Stimulated activated CD4-positive, alpha-beta T cell treated with anti-CD3 and anti-CD28 coated beads, Interleukin-4, amount 100 ng/mL, for 4 hours (primary cell): ENCODE measurements at regions not wholly inside any gene's neighbourhood (a gene's known extent, or its start where the extent isn't known, plus 50 kb on each side); places are given as distances from the start of the nearest gene placed in this dataset.
"Not testable (repeated sequence)": the region's sequence is repeated elsewhere in the genome, so short reads cannot be mapped to it uniquely, and the experiment has no call there.

Experiments used
- DNase-seq, 2 experiments: peaks; one replicate each; pipeline ENCODE4 v3.0.0-alpha.2; 2020

DNA sequence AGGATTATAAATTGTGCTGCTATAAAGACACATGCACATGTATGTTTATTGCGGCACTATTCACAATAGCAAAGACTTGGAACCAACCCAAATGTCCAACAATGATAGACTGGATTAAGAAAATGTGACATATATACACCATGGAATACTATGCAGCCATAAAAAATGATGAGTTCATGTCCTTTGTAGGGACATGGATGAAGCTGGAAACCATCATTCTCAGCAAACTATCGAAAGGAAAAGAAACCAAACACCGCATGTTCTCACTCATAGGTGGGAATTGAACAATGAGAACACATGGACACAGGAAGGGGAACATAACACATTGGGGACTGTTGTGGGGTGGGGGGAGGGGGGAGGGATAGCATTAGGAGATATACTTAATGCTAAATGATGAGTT, 67.8 kb upstream of the ETV3 start:
- not testable (repeated sequence) for DNase-seq

DNA sequence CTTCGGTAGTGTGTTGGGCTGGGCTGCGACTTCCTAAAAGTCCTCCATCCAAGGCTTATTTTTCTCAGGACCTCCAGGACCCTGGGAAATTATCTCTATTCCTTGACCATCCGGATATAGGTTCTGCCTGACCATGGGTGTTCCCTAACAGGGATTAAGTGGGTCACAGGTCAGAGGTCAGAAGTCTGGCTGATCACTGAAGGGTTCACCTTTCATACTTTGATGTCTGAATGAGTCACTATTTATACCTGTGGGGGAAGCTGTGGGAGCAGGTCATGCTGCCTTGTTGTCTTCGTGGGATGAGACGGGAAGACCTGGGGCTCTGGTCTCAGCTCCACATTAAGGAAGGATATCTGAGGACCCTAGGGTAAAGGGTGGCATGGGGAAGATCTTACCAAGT, 65.0 kb upstream of the ETV3 start:
- DNase-seq: no peak

DNA sequence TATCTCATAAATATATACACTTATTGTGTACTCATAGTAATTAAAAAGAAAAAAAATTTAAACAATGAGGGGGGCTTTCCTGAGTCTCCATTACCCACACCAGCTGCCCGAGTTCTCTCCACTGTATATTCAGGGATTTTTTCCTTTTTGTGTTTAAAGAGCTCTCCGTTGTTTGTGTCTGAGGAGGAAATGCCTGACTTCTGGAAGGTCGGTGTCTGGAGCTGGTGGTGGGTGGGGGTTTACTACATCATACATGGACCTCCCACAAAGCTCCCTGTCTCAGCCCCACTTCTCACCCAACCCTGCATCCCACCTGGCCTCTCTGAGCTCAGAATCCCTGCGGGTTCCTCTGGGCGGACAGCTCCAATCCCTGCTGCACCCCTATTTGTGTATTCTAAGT, 64.1 kb upstream of the ETV3 start:
- no peak for DNase-seq

DNA sequence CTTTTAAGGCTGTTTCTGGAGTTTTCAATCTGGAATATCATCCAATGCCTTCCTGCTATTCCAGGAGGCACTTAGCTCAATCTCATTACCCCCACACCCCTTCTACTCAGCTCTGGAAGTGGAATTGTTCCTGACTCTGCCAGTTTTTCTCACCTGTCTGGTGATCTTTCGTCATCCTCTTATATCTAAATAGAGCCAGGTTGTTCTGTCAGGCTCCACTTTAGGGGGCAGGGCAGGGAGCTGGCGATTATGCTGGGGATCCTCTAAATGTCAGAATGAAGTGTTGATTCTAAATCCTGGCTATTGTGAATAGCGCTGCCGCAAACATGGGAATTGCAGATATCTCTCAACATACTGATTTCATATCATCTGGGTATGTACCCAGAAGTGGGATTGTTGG, 63.6 kb upstream of the ETV3 start:
- DNase-seq: no peak

DNA sequence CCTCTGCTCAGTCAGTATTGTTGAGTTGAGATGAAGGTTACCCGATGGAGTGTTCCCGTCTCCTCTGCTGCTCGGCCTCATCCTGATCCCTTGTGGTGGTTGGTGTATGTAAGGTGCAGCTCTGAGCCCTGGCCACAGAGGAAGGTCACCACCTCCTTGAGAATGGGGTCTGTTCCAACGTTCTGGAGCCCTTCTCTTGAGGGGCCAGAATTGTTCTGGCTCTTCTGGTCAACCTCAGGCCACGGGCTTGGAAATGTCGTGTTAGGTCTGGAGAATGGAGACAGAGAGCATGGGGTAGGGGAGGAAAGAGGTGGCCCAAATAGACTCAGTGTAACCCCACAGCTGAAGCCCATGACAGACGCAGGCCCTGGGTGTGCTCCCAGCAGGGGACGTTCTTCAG, 62.3 kb upstream of the ETV3 start:
- no peak for DNase-seq

DNA sequence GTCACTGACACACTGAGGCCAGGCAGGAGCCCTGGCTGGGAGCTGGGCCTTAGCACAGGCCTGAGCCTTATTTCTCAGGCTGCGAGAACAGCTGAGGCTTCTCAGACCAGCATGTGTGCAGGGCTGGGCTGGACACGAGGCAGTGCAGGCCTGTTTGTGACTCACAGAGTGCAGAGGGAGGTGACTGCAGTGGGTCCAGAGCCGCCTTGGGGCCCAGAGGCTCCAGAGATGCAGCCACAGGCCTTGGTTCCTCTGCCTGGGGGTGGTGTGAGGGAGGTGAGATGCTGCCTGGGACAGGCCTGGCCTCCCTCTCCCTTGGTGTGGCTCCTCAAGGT, 61.2 kb upstream of the ETV3 start:
- no peak for DNase-seq

DNA sequence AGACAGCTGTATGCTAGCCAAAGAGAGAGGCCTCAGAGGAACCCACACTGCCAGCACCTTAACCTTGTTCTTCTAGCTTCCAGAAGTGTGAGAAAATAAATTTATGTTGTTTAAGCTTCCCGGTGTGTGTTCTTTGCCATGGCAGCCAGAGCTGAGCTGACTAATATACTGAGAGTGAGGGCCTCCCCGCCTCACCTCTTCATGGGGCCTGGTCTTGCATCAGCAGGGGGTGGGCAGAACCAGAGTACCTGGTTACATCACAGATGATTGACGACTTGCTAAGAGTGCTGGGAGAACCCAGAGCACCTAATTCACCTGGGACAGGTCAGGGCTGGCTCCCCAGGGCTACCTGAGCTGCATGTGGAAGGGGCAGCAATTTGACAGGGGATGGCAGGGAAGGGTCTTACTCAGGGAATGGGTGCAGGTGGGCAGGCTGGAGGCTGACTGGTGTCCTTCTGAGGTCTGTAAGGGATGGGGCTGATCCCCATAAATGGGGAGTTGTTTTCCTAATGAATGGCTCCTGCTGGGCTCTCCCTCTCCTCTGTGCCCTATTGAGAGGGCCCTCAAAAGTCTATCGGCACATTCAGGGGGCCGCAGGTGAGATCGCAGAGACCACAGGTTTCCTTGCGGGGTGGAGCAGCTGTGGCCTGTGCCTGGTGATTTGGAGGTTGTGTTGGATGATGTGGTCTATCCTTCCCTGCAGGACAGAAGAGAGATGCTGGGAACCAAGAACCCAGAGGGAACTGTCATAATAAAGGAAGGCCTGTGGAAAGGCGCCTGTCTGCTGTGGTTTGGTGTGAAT, 60.6 kb upstream of the ETV3 start:
- DNase-seq: no peak

DNA sequence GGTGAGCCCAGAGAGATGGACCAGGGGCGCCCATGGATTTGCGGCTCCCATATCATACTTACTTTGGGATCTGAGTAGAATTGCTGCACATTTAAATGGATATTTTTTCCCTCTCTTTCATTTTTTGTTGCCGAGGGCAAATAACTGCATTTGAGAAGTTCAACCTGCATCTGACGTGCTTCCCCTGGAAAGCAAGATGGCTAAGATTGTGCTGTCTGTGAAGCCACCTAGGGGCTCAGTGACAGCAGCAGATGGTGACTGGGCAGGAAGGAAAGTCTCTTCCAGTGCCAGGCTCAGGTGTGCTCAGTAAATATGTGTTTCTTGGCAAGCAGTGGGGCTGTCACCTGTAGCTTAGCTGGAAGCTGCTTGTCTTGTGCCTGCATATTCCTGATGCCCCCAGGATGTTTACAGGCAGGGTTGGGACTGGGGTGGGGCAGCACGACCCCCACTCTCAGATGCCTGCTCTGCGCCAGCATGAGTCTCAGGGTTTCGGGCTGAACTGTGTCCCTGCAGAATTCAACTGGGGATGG, 59.8 kb upstream of the ETV3 start:
- DNase-seq: no peak

DNA sequence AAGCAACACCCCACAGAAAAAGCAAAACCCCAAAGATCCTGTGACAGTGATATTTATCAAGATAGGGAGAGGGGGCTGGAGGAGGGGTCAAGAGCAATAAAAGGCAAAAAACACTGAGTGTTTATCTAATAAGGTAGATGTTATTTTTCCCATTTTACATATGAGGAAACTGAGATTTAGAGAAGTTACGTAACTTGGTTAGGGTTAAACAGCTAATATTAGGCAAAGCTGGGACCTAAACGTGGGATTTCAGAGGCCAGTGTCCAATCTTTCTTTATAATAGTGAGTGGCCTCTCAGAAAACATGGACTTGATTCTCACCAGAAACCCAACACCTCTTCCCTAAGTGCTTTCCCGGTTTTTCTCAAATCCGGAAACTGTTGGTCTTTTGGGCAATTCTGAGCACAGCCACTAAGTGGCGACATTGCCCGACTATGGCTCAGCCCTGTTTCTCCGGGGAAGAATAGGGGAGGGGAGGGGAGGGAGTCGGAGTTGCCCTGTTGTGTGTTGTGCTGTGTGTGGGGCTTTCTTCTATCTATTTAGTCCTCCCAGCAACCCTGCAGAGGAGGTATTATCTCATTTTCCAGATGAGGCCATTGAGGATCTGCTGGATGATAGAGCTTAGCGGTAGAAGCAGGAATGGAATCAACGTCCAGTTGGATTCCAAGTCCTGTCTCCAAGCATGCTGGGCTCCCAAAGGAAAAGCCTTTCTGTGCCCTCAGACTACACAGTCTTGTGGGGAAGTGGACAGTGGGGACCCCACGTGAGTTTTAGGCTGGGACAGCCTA, 58.7 kb upstream of the ETV3 start:
- DNase-seq: not testable (repeated sequence)

DNA sequence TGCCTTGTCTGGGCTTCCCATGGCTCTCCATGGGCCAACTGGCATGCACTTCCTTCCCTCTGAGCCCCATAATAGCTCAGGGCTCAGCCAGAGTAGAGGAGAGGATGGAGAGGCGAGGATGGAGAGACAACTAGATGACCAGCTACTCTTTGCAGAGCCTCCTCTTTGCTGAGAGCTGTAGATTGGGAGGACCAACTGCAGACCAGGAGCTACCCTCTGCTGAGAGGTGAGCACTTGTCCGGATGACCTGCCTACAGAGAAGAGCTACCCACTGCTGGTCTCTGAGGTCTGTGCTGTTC, 58.0 kb upstream of the ETV3 start:
- DNase-seq: no peak

DNA sequence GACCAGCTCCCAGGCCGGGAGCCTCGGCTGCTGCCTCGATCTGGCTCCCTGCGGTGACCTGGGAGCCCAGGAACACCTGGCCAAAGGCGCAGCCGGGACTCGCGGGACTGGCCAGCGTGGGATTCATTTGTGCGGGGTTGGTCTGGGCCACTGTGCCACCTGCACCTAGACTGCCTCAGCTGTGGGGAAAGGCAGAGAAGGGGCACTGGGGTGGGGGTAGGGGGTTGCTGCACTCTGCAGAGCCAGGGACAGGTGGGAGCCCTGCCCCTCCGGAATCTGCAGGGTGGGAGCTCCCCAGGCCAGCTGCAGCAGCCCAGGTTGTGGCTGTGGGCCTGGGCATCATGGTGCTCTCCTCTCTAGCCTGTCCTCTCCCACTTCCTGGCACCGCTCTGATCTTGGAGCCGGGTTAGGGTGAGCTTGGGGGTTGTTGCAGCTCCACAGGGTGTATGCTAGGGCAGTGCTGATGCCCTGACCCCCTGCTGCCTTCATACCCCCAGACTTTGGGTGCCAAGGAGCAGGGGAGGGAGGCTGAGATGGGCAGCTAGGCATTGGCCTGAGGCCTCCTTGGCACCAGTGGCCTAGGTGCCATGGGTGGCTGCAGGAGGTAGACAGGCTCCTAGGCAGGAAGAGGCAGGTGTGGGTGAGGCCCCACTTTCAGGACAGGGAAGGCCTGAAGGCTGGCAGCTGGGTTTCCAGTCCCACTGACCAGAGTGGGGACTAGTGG, 57.5 kb upstream of the ETV3 start:
- DNase-seq: no peak

DNA sequence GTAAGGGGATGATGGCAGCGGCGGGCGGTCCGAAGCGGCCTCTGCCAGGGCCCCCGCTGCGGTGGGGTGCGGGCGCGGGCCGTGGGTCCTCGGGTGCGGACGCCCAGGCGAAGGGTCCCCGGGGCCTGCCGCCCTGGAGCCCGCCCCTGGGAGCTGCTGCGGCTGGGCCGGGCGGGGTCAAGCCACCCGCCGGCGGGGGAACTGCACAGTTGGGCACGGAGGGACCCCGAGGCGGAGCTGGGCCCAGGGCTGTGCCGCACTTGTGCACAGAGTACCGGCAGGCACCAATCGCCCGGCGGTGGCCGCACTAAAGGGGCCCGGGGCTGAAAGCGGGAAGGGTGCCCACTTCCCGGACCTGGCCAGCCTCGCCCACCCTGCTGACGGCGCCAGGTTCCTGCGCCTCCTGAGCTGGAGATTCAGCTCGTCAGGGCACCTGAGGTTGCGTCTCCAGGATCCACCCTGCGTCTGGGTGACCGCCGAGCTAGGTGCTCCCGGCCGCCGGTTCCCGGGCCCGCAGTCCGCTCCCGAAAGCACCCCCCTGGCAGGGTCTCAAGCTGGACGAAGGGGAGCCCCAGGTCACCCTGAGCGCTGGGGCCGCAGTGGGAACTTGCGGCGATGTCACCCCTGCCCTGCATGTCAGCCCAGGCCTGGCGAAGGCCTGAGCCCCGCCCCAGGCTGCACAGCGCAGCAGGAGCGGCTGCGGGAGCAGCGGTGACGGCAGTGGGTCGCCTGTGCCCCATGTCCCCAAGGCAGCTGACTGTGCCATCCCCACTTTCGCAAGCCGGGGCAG, 56.7 kb upstream of the ETV3 start:
- no peak for DNase-seq

DNA sequence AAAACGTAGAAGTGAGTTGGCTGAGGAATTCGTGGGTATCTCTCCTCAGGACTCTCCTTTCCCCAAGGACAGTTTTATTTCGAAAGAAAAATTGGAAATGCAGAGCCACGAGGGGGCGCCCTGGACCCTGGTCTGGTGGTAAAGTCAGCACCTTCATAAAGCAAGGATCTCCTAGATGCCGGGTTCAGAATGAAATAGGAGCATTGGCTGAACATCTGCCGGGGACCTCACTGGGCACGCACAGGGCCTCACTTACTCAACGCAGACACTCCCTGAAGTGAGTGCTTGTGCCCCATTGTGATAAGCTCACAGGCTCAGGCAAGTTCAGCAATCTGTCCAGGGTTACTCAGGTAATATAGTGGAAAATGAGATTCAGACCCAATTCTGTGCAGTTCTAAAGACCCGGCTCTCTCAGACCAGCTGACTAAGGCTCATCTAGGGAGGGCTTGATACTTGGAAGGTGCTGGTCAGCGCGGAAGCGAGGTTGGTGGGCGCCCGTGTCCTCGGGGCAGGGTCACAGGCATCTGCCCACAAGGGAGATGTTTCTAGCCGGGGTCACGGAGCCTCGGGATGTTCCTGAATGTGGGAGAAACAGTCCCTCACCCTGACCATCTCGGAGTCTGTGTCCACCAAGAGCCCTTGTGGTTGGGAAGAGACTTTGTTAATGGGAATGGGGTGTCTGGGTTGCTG, 55.7 kb upstream of the ETV3 start:
- peak in 1 of 2 experiments; percentile 53 for DNase-seq

DNA sequence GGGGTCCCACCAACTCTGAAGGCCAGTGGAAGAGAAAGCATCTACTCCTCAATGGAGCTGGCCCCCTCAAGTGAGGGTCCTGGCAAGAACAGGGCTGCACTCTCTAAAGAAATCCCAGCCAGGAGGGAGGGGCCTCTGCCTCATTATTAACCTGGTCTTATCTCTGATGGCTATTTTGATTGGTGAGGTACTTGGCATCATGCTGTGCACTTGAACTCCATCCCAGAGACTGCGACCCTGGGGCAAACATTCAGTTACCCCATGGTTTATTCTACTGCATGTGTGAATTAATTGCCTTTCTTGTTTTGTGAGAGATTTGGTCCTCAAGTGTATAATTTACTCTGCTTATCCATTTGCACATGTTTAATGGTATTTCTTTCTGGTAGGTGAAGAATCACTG, 55.0 kb upstream of the ETV3 start:
- no peak for DNase-seq

DNA sequence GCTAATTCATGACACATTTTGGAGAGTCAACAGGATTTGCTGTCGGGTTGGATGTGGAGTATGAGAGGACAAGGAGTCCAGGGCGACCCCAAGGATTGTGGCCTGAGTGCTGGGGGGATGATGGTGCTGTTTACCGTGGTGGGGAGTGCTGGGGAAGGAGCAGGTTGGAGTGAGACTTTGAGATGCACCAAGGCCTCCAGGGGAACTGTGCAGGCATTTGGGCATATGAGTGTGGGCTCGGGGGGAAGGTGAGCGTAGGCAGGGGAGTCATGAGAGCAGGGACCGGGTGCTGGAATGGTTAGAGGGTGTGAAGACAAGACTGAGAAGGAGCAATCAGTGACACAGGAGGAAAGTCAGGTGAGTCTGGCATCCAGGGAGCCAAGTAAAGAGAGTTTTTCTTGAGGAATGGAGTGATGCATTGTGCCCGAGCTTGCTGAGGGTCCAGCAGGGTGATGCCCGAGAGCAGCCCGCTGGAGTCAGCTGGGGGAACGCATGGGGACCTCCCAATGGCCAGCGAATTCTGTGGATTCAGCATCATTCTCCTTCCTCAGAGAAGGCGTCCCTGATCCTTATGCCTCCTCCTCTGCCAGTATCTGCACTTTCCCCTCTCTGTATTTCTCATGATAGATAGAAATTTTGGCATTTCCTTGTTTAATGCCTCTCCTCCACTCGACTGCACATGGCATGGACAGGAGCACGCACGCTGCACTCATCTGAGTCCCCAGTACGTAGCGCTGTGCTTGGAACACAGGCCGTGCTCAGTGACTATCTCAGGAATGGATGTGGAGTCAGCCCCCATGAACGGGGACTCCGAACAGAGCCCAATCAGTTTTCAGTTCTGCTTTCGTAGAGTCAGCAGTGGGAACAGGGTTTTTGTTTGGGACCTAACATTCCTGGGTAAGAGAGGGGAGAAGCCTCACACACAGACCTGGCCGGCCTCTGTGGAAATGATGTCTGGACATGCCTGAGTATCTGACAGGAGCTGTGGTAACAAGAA, 52.1 kb upstream of the ETV3 start:
- DNase-seq: no peak

DNA sequence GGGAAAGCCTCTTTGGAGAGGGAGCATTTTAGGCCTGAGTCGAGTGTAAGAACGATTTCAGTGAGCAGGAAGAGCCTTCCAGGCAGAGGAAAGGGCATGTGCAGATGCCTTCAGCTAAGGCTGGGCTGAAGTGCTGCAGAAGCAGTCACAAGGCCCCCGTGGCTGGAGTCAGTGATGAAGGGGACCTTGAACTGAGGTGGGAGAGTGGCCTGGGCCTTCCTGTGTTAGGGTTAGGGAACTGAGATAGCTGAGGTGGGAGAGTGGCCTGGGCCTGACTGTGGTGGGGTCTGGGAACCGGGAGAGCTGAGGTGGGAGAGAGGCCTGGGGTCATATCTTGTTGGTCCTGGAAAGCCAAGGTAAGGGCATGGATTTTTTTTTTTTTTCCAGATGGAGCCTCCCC, 50.9 kb upstream of the ETV3 start:
- no peak for DNase-seq
